GM18498 (cell line): ENCODE measurements at regions not wholly inside any gene's neighbourhood (a gene's known extent, or its start where the extent isn't known, plus 50 kb on each side); places are given as distances from the start of the nearest gene placed in this dataset.
"Not testable (repeated sequence)": the region's sequence is repeated elsewhere in the genome, so short reads cannot be mapped to it uniquely, and the experiment has no call there.

Experiments
- ATAC-seq: cut with Tn5 transposase; IDR thresholded peaks from one replicate; pipeline ENCODE4 v1.9.1; 2021; ENCODE audit warnings: mild to moderate bottlenecking, moderate library complexity; ENCODE audit not compliant: unreplicated experiment

- ATAC-seq: no peak
Observed at GRCh38 chr5:57002959-57003485, 51.1 kb upstream of the MIER3 start.

- not testable (repeated sequence) for ATAC-seq
Observed at GRCh38 chr5:57003566-57003965, 51.6 kb upstream of the MIER3 start.

- ATAC-seq: no peak
Observed at GRCh38 chr5:57004800-57005199, 52.9 kb upstream of the MIER3 start.

GRCh38 chr5:57007344-57007743 is 55.4 kb upstream of the MIER3 start:
- ATAC-seq: peak; percentile 67

- ATAC-seq: no peak
Observed at GRCh38 chr5:57009811-57010210, 57.9 kb upstream of the MIER3 start.

- no peak for ATAC-seq
Observed at GRCh38 chr5:57010786-57011185, 58.9 kb upstream of the MIER3 start.

GRCh38 chr5:57012511-57012910 is 60.6 kb upstream of the MIER3 start:
- ATAC-seq: no peak

GRCh38 chr5:57025961-57026360 is 74.0 kb upstream of the MIER3 start:
- ATAC-seq: no peak

- ATAC-seq: no peak
Observed at GRCh38 chr5:57028161-57028560, 76.2 kb upstream of the MIER3 start.

GRCh38 chr5:57032151-57032551 is 80.2 kb upstream of the MIER3 start:
- ATAC-seq: no peak

GRCh38 chr5:57033103-57033502 is 81.2 kb upstream of the MIER3 start:
- no peak for ATAC-seq

- ATAC-seq: no peak
Observed at GRCh38 chr5:57033503-57033902, 81.6 kb upstream of the MIER3 start.

- ATAC-seq: no peak
Observed at GRCh38 chr5:57034201-57034916, 82.4 kb upstream of the MIER3 start.

GRCh38 chr5:57035955-57036354 is 84.0 kb upstream of the MIER3 start:
- ATAC-seq: no peak

GRCh38 chr5:57036761-57037160 is 84.8 kb upstream of the MIER3 start:
- ATAC-seq: no peak

GRCh38 chr5:57037355-57037754 is 85.4 kb upstream of the MIER3 start:
- ATAC-seq: no peak

GRCh38 chr5:57041570-57041969 is 89.6 kb upstream of the MIER3 start:
- ATAC-seq: no peak

- no peak for ATAC-seq
Observed at GRCh38 chr5:57042524-57042931, 90.6 kb upstream of the MIER3 start.

GRCh38 chr5:57054135-57054534 is 102.2 kb upstream of the MIER3 start:
- no peak for ATAC-seq

GRCh38 chr5:57054671-57055070 is 102.7 kb upstream of the MIER3 start:
- ATAC-seq: no peak

- ATAC-seq: no peak
Observed at GRCh38 chr5:57055731-57056130, 103.8 kb upstream of the MIER3 start.

GRCh38 chr5:57063773-57064172 is 110.1 kb upstream of the GPBP1 start:
- no peak for ATAC-seq
